AG04449 (cell line): ENCODE measurements at regions not wholly inside any gene's neighbourhood (a gene's known extent, or its start where the extent isn't known, plus 50 kb on each side); places are given as distances from the start of the nearest gene placed in this dataset.

Experiments
- CTCF ChIA-PET: fragments of 350-600 bp; formaldehyde crosslinking; extraction: SDS; loops from one replicate; lab custom pipeline; 2021; ENCODE audit warnings: antibody characterized with exemption; lab: Yijun Ruan, JAX
- POLR2A ChIA-PET: fragments of 400-600, 350-600 bp; formaldehyde crosslinking; extraction: SDS; loops from one replicate; lab custom pipeline; 2020; ENCODE audit warnings: antibody characterized with exemption, inconsistent platforms; lab: Yijun Ruan, JAX
- DNase-seq: peaks from one replicate; pipeline ENCODE4 v3.0.0-alpha.2; 2010; ENCODE audit warnings: low read depth, low spot score
- H3K4me3 ChIP-seq: 2 replicates; pipeline ENCODE4 v1.5.1; 2011; ENCODE audit warnings: low read depth, mild to moderate bottlenecking, control low read depth, low read length
- CTCF ChIP-seq: IDR thresholded peaks from one replicate; pipeline ENCODE4 v1.5.1; 2011; ENCODE audit warnings: mild to moderate bottlenecking, moderate library complexity, low read length, control low read depth, inconsistent platforms; ENCODE audit not compliant: insufficient read depth; ENCODE audit errors: missing control alignments

DNA sequence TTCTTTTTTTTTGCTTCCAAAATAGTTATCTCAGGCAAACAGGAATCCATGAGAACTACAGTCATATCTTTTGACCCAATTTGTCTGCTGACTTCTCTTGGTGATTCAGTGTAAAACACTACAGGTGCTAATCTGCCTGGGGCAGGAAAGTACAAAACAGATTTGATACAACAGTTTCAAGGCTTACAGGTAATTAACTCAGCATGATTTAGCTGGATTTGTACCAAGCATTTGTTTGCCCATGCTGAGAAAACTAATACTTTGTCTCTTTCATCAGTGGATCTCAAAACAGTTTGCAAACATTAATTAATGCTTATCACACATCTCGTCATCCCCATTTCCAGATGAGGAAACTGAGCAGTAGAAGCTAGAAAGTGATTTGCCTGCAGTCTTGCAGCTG, 312.5 kb upstream of the SEMA6A start:
- ChIA-PET CTCF (no interaction called here), POLR2A (no interaction called here)
- TF ChIP-seq CTCF = no peak
- H3K4me3 ChIP-seq = no peak overlapping the region
- DNase-seq = no peak

GRCh38 chr5:116885825-116886224, 311.2 kb upstream of the SEMA6A start:
- H3K4me3 ChIP-seq = no peak overlapping the region
- no peak for DNase-seq
- no peak for TF ChIP-seq CTCF
- CTCF ChIA-PET = no interaction called here
- POLR2A ChIA-PET = no interaction called here

- no peak overlapping the region for H3K4me3 ChIP-seq
- CTCF ChIA-PET = no interaction called here
- TF ChIP-seq CTCF = no peak
- POLR2A ChIA-PET = no interaction called here
- DNase-seq = no peak
Observed at GRCh38 chr5:116883875-116884274, 309.3 kb upstream of the SEMA6A start.

GRCh38 chr5:116881921-116882531, 307.4 kb upstream of the SEMA6A start:
- ChIA-PET CTCF (no interaction called here), POLR2A (no interaction called here)
- DNase-seq = no peak
- no peak overlapping the region for H3K4me3 ChIP-seq
- TF ChIP-seq CTCF = no peak

- ChIA-PET CTCF (no interaction called here), POLR2A (no interaction called here)
- no peak for TF ChIP-seq CTCF
- H3K4me3 ChIP-seq = no peak overlapping the region
- no peak for DNase-seq
Observed at GRCh38 chr5:116880601-116881000, 306.0 kb upstream of the SEMA6A start.

- no peak for TF ChIP-seq CTCF
- DNase-seq = no peak
- ChIA-PET CTCF (no interaction called here), POLR2A (no interaction called here)
- no peak overlapping the region for H3K4me3 ChIP-seq
Observed at GRCh38 chr5:116880150-116880549, 305.5 kb upstream of the SEMA6A start.
